ENCODE measurements at regions not wholly inside any gene's neighbourhood (a gene's known extent, or its start where the extent isn't known, plus 50 kb on each side); places are given as distances from the start of the nearest gene placed in this dataset.

GRCh38 chr4:163651761-163652160 is 157.3 kb downstream of the TMA16 start:
- H3K4me3 ChIP-seq (ENCODE audit: low read depth, poor library complexity, severe bottlenecking) = no peak overlapping the region
- TF ChIP-seq POLR2A (IDR thresholded peaks at IDR 0.05) (no peak), CTCF (IDR thresholded peaks at IDR 0.05) (no peak)

GRCh38 chr4:163654621-163655020 is 160.1 kb downstream of the TMA16 start:
- WGBS, 2 donors = 81 to 84% methylated on average over 2 of the region's 2 CpGs
- H3K4me3 ChIP-seq (ENCODE audit: low read depth, poor library complexity, severe bottlenecking) = no peak overlapping the region
- intact Hi-C loops (cut with DNase I; ENCODE audit: low total_unique reads) = loop anchor here (5.0 kb wide), 1 partner anchor 587 kb away; no protein-coding TSS in a partner anchor
- TF ChIP-seq POLR2A (IDR thresholded peaks at IDR 0.05) = no peak
- TF ChIP-seq CTCF (IDR thresholded peaks at IDR 0.05) = no peak
- no peak for DNase-seq (ENCODE audit: low spot score in 2 of 2)

More at GRCh38 chr4:163651761-163652160, 157.3 kb downstream of the TMA16 start:
- no peak for DNase-seq (ENCODE audit: low spot score in 2 of 2)
- WGBS, 2 donors = 54 to 63% methylated on average over 1 of the region's 1 CpG
- intact Hi-C loops (cut with DNase I; ENCODE audit: low total_unique reads) = loop anchor here (5.0 kb wide), 1 partner anchor 584 kb away; no protein-coding TSS in a partner anchor

GRCh38 chr4:163660636-163661035 is 166.1 kb downstream of the TMA16 start:
- TF ChIP-seq CTCF (IDR thresholded peaks at IDR 0.05) (no peak), POLR2A (IDR thresholded peaks at IDR 0.05) (no peak)
- no peak for DNase-seq (ENCODE audit: low spot score in 2 of 2)
- no peak overlapping the region for H3K4me3 ChIP-seq (ENCODE audit: low read depth, poor library complexity, severe bottlenecking)
- WGBS, 2 donors = 78 to 83% methylated on average over 1 of the region's 1 CpG
- intact Hi-C loops (cut with DNase I; ENCODE audit: low total_unique reads) = no loop called here

- no peak overlapping the region for H3K4me3 ChIP-seq (ENCODE audit: low read depth, poor library complexity, severe bottlenecking)
- TF ChIP-seq POLR2A (IDR thresholded peaks at IDR 0.05) = no peak
- no peak for TF ChIP-seq CTCF (IDR thresholded peaks at IDR 0.05)
- DNase-seq (ENCODE audit: low spot score in 2 of 2) = no peak
- 71 to 82% methylated on average over 6 of the region's 6 CpGs for WGBS, 2 donors
- intact Hi-C loops (cut with DNase I; ENCODE audit: low total_unique reads) = no loop called here
Measured at GRCh38 chr4:163662768-163663167, 168.3 kb downstream of the TMA16 start.

GRCh38 chr4:163663454-163664225 is 169.2 kb downstream of the TMA16 start:
- DNase-seq (ENCODE audit: low spot score in 2 of 2) = no peak
- 75 to 76% methylated on average over 5 of the region's 5 CpGs for WGBS, 2 donors
- intact Hi-C loops (cut with DNase I; ENCODE audit: low total_unique reads) = no loop called here
- TF ChIP-seq CTCF (IDR thresholded peaks at IDR 0.05) (no peak), POLR2A (IDR thresholded peaks at IDR 0.05) (no peak)
- H3K4me3 ChIP-seq (ENCODE audit: low read depth, poor library complexity, severe bottlenecking) = no peak overlapping the region
